Psoas muscle (tissue), 7 donors: ENCODE measurements at regions not wholly inside any gene's neighbourhood (a gene's known extent, or its start where the extent isn't known, plus 50 kb on each side); places are given as distances from the start of the nearest gene placed in this dataset.

ENCODE experiments used
- ATAC-seq, 4 donors: fragments of 200-7000 bp; cut with Tn5 transposase; one replicate each; pipeline ENCODE4 v1.9.1; 2020; ENCODE audit warnings: moderate library complexity in 3 of 4, mild to moderate bottlenecking in 2 of 4
- DNase-seq, 2 donors: peaks; one replicate each; pipeline ENCODE4 v3.0.0-alpha.2; 2020
- H3K27ac ChIP-seq: fragments of 200-600 bp; one replicate; pipeline ENCODE4 v1.8.0; 2022
- H3K27me3 ChIP-seq, 3 donors: fragments of 200-600 bp in 1 of 3; one replicate each; pipeline versions ENCODE4 v1.6.1 to v1.8.0; 2013 to 2022; ENCODE audit warnings: low read length in 2 of 3, mild to moderate bottlenecking in 2 of 3, moderate library complexity in 1 of 3; ENCODE audit not compliant: insufficient read depth in 3 of 3
- H3K36me3 ChIP-seq, 2 donors: fragments of 200-600 bp in 1 of 2; one replicate each; pipeline versions ENCODE4 v1.6.1 to v1.8.0; 2013 to 2022; ENCODE audit warnings: low read depth in 1 of 2, mild to moderate bottlenecking in 1 of 2, moderate library complexity in 1 of 2; ENCODE audit not compliant: insufficient read depth in 1 of 2
- H3K4me1 ChIP-seq: fragments of 200-600 bp; one replicate; pipeline ENCODE4 v1.8.0; 2022
- H3K4me3 ChIP-seq: fragments of 200-600 bp; one replicate; pipeline ENCODE4 v1.8.0; 2022; ENCODE audit warnings: mild to moderate bottlenecking
- H3K9me3 ChIP-seq: fragments of 200-600 bp; one replicate; pipeline ENCODE4 v1.8.0; 2022
- WGBS, 3 donors: extraction: QIAGEN DNeasy Blood & Tissue Kit; methylation state at CpG; one replicate each; pipeline versions ENCODE4 v1.1.6 to v1.1.7; 2013; 5-methylcytosine and 5-hydroxymethylcytosine counted together
- intact Hi-C, 2 donors: fragments of 100-400 bp; cut with DNase I; formaldehyde crosslinking; loops; one replicate each; pipeline versions ENCODE4 v1.11.0 to v1.14.2; 2022
- TF ChIP-seq, protein P1 (sequence below): fragments of 200-600 bp; IDR thresholded peaks from one replicate; pipeline ENCODE4 v1.8.0; 2022; ENCODE audit warnings: antibody characterized with exemption
- donor health status: healthy with polysubstance abuse.
- donor health status: DM: no; HTN: no; CAD: no; lungs with moderate emphysema.
- donor health status: Bipolar disorder and iron deficiency.
- donor health status: healthy.
- donor health status: DM: yes; HTN: yes; CAD: no.
- donor health status: DM: no; HTN: no; CAD: no.
- donor health status: DM: yes; HTN: yes; CAD: no.

DNA sequence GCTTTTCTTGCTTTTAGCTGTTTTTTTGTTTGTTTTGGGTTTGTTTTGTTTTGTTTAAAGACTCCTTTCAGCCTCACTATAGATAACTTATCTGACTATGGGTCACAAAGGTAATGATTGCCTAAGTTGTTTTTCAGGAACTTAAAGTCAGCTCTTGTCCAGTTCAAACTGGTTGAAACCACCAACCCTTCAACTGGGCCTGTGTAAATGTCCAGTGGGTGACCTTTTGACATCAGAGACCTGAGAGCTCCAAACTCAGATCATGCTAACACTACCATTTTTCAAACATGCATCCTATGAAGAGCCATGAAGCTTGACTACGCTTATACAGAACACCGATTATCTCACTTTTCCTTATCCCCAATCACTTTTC, 144.6 kb upstream of the RMP24 start:
- DNase-seq (no peak), ATAC-seq (no peak)
- Histone ChIP-seq H3K27ac (no peak overlapping the region), H3K36me3 (no peaks in the 10 kb centered on the region), H3K27me3 (no peaks in the 10 kb centered on the region), H3K4me1 (no peaks in the 10 kb centered on the region), H3K4me3 (no peak overlapping the region), H3K9me3 (no peaks in the 10 kb centered on the region)
- TF ChIP-seq, protein P1, sequence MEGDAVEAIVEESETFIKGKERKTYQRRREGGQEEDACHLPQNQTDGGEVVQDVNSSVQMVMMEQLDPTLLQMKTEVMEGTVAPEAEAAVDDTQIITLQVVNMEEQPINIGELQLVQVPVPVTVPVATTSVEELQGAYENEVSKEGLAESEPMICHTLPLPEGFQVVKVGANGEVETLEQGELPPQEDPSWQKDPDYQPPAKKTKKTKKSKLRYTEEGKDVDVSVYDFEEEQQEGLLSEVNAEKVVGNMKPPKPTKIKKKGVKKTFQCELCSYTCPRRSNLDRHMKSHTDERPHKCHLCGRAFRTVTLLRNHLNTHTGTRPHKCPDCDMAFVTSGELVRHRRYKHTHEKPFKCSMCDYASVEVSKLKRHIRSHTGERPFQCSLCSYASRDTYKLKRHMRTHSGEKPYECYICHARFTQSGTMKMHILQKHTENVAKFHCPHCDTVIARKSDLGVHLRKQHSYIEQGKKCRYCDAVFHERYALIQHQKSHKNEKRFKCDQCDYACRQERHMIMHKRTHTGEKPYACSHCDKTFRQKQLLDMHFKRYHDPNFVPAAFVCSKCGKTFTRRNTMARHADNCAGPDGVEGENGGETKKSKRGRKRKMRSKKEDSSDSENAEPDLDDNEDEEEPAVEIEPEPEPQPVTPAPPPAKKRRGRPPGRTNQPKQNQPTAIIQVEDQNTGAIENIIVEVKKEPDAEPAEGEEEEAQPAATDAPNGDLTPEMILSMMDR, result no peak
- 93 to 97% (median 96%) methylated on average over 2 of the region's 2 CpGs for WGBS, 3 donors
- intact Hi-C loops, result no loop called here

GRCh38 chr18:35828591-35828990, 143.9 kb upstream of the RMP24 start:
- no peaks in the 10 kb centered on the region for H3K36me3 ChIP-seq
- H3K4me3 ChIP-seq, result no peak overlapping the region
- H3K9me3 ChIP-seq, result no peaks in the 10 kb centered on the region
- no peak for DNase-seq
- H3K27me3 ChIP-seq, result no peaks in the 10 kb centered on the region
- ATAC-seq, result no peak
- H3K4me1 ChIP-seq, result no peaks in the 10 kb centered on the region
- WGBS, 3 donors, result 84 to 89% (median 86%) methylated on average over 2 of the region's 2 CpGs
- no peak overlapping the region for H3K27ac ChIP-seq
- TF ChIP-seq, protein P1, result no peak
- intact Hi-C loops, result no loop called here

DNA sequence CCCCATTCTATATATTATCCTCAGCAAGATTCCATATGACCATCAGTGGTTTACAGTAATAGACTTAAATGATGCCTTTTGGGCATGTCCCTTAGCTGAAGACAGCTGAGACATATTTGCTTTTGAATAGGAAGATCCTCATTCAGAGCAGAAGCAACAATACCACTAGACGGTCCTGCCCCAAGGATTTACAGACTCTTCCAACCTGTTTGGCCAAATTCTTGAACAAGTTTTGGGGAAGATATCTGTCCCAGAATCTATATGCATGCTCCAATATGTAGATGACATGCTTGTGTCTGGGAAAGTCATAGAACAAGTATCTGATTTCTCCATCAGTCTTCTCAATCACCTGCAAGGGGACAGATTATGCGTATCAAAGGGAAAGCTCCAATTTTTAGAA, 137.1 kb upstream of the RMP24 start:
- no peaks in the 10 kb centered on the region for H3K36me3 ChIP-seq
- TF ChIP-seq, protein P1, result no peak

GRCh38 chr18:35835833-35836232, 136.6 kb upstream of the RMP24 start:
- Histone ChIP-seq H3K36me3 (no peaks in the 10 kb centered on the region), H3K27me3 (no peaks in the 10 kb centered on the region), H3K27ac (no peak overlapping the region), H3K9me3 (no peaks in the 10 kb centered on the region), H3K4me3 (no peak overlapping the region), H3K4me1 (no peaks in the 10 kb centered on the region)
- DNase-seq (no peak), ATAC-seq (no peak)
- TF ChIP-seq, protein P1, result no peak
- intact Hi-C loops, result no loop called here
- 71 to 91% (median 90%) methylated on average over 2 of the region's 2 CpGs for WGBS, 3 donors

More for the DNA sequence above, 137.1 kb upstream of the RMP24 start:
- intact Hi-C loops, result no loop called here
- no peak overlapping the region for H3K4me3 ChIP-seq
- no peak for DNase-seq
- no peaks in the 10 kb centered on the region for H3K4me1 ChIP-seq
- ATAC-seq, result no peak
- WGBS, 3 donors, result 86 to 91% (median 90%) methylated on average over 2 of the region's 2 CpGs
- no peak overlapping the region for H3K27ac ChIP-seq
- no peaks in the 10 kb centered on the region for H3K9me3 ChIP-seq
- H3K27me3 ChIP-seq, result no peaks in the 10 kb centered on the region

DNA sequence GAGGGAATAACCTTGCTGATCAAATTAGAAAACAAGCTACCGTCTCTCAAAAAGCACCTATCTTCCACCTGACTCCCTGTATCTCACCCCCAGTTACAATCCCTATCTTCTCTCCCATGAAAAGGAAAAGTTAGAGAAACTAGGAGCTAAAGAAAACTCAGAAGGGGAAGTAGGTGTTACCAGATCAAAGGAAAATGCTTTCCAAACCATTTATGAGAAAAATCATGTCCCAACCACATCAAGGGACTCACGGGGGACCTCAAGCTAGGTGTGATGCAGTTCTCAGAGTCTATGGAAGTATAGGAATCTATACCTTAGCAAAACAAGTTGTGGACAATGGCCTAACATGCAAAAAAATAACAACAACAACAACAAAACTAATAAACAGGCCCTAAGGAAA, 135.5 kb upstream of the RMP24 start:
- Histone ChIP-seq H3K27ac (no peak overlapping the region), H3K36me3 (no peaks in the 10 kb centered on the region), H3K4me3 (no peak overlapping the region), H3K9me3 (no peaks in the 10 kb centered on the region), H3K27me3 (no peaks in the 10 kb centered on the region), H3K4me1 (no peaks in the 10 kb centered on the region)
- ATAC-seq (no peak), DNase-seq (no peak)
- intact Hi-C loops, result no loop called here
- TF ChIP-seq, protein P1, result no peak
- WGBS, 3 donors, result 77 to 84% (median 80%) methylated on average over 2 of the region's 2 CpGs
